ENCODE measurements at regions not wholly inside any gene's neighbourhood (a gene's known extent, or its start where the extent isn't known, plus 50 kb on each side); places are given as distances from the start of the nearest gene placed in this dataset.
"Not testable (repeated sequence)": the region's sequence is repeated elsewhere in the genome, so short reads cannot be mapped to it uniquely, and the experiment has no call there.

- not testable (repeated sequence) for TF ChIP-seq CTCF, POLR2A (IDR thresholded peaks at IDR 0.05)
Measured at GRCh38 chr16:22651111-22651817, 140.6 kb downstream of the NPIPB5 start.

All from testis (tissue), 2 donors.